ENCODE measurements at regions not wholly inside any gene's neighbourhood (a gene's known extent, or its start where the extent isn't known, plus 50 kb on each side); places are given as distances from the start of the nearest gene placed in this dataset.
"Not testable (repeated sequence)": the region's sequence is repeated elsewhere in the genome, so short reads cannot be mapped to it uniquely, and the experiment has no call there.

DNA sequence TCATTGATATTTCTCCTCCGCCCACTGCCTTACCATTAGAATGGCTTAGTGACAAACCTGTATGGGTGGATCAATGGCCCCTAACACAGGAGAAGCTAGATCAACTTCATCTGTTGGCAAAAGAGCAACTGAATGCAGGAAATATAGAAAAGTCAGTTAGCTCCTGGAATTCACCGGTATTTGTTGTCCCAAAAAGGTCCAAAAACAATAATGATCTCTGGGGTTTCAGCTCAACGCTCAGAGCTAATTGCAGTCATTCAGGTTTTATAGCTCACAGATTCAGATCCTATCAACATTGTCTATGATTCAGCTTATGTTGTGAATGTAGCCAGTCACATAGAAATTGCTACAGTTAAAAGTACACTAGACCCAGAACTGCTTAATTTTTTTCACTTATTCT lies 124.0 kb upstream of the ZCCHC13 start:
- no peak for DNase-seq

DNA sequence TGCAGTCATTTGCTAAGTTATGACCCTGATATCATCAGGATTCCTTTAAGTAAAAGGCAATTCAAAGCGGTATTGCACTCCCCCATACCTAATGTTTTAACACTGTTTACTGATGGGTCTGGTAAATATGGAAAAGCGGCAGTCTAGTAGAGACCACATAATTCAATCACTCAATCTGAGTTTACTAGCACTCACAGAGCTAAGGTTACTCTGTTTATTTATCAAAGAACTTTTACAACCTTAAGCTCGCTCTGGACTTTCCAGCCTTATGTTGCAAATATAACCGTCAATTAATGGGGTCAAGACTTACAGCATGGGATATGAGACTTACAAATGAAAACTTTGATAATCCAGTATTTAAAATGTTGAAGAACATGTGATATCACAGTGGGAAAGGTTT lies 124.5 kb upstream of the ZCCHC13 start:
- no peak for DNase-seq

DNA sequence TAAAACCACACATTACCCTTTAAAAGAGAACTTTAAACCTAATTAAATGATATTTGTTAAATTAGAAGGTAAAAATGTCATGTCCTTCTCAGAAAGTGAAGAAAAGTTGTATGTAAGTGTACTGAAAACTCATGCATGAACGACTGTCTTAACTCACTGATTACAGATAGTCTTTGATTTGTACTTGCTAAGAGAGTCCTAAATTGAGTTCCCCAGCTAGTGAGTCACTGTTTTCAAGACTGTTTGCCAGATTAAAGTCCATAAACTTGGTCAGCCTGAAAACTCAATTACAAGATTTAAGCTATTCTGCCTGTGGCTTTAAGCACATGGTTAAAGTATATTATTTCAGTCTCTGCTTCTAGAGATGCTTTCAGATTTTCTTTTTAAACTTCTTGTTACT lies 124.9 kb upstream of the ZCCHC13 start:
- no peak for DNase-seq

DNA sequence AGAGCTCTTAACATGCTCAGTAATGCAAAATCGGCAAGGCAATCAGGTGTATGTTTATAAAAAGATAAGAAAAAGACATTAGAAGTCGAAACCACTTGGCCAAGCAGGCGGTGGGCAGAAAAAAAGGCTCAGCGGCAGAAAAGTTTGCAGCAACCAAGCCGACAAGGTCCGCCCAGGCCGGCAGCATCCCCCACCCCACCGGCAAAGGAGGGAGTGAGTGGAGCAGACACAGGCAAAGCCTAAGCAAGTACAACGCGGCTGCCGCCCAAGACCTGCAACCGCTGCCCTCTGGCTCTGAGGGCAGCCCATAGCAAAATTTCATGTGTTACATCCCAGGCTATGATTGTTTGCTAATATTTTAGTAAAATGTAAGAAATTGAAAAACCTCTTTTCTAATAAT lies 125.4 kb upstream of the ZCCHC13 start:
- DNase-seq = no peak

DNA sequence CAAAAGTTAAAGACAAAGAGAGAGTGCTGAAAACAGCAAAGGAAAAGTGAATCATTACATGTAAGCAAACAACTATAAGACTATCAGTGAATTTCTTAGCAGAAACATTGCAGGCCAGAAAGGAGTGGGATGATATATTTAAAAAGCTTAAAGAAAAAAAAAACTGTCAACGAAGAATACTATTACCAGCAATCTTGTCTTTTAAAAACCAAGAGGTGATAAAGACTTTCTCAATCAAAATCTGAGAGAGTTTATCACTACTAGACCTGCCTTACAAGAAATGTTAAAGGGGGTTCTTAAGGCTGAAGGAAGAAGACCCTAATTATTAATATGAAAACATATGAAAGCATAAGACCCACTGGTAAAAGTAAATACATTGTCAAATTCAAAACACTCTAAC lies 132.5 kb upstream of the ZCCHC13 start:
- DNase-seq = no peak

DNA sequence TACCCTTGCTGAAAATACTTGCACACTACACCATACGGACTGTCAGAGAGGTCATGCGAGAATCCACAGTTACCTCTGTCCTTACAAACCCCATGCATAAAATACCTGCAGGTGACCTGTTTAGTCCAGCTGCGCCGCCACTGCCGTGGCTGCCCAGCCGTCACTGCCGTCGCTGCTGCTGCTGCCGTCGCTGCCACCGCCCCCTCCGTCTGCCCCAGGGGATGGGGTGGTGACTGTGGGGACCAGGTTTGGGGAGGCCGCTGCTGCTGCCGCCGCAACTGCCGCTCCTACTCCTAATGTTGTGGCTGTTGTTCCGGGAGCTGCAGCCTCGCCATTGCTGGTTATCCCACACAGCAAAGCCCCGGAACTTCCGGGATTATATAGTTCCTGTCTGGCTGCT lies 141.8 kb upstream of the ZCCHC13 start:
- DNase-seq = no peak

DNA sequence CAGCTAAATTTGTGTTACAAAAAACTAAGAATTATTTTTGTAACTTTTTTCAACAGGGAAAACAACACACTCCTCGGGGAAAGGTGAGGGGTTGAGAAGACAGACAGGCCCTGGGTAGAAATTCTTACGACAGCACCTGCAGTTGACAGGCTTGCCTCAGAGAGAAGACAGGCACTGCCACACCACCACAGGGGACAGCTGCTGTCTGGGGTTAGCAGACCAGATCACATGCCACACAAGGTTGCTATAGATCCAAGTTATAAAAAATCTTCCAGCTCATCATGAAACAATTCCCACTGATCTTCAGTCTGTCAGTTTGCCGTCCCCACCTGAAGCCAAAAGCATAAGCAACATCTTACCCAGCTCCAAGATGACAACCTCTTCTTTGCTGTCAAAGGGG lies 143.2 kb upstream of the ZCCHC13 start:
- DNase-seq = no peak

DNA sequence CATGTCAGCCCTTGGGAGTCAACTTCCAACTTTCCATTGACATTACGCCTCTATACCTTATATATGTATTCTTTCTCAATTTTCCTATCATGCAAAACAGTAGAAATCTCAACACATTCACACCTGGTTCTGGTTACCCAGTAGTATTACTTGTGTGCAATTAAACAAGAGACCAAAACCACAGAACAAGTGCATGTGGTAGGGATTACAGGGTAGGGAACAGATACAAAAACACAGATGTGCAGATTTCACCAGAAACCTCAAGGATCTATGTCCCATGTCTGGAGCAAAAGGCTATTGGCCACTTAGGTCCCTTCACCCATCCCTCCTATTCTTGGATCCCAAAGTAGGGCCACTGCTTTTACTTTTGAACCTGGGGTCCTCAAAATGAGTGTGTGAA lies 143.6 kb upstream of the ZCCHC13 start:
- DNase-seq = no peak

DNA sequence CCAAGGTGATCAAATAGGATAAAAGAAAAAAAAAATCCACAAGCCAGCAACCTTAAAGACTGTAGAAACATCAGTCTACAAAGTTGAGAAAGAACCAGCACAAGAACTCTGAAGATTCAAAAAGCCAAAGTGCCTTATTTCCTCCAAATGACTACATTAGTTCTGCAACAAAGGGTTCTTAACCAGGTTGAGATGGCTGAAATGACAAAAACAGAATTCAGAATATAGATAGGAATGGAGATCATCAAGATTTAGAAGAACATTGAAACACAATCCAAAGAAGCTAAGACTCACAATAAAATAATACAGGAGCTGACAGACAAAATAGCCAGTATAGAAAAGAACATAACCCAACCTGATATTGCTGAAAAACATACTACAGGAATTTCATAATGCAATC lies 156.5 kb upstream of the ZCCHC13 start:
- no peak for DNase-seq

DNA sequence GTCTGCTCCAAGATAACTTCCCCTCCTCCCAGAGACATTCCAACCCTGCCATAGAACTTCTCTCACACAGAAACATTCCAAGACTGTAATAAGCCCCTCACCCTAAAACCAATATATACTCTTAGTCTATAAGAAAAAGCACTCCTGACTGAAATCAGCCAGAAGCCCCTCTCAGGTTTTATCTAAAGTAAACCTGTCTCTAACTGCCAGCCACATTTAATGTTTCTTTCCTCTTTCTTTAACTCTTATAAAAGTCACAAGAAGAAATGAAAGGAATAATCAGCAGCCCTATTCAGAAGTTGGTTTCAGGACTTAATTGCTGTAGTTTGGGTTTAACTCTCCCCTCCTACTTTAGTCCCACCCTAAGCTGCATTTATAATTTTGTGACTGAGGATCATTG lies 165.0 kb upstream of the ZCCHC13 start:
- no peak for DNase-seq

DNA sequence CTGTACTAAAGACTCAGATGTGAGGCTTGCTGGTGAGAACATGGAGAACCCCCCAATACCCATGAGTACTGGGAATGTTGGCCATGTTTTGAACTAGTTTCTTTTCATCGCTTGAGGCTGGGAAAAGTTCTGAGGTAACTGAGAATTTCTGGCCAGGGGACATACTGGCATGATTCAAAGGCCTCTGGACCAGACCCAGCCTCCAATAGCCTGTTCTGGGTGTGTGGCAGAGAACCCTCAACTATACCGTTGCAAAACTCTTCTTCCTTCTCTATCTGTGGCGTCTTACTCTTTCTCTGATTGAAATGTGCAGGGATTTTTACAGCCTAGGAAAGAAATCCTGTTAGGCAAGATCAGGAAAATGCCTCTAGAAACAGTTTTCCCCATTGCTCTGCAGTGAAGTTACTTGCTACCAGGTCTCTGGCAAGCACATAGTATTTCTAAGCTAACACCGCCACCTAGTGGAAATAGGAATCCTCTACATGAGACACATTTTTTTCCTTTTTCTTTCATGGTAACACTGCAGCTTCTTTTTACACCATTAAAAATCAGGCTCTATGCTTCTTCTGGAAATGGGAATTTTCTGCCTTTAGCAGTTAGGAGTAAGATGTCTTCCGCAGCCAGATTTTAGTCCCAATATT lies 170.7 kb upstream of the ZCCHC13 start:
- DNase-seq = peak in 1 of 2 donors; percentile 58

DNA sequence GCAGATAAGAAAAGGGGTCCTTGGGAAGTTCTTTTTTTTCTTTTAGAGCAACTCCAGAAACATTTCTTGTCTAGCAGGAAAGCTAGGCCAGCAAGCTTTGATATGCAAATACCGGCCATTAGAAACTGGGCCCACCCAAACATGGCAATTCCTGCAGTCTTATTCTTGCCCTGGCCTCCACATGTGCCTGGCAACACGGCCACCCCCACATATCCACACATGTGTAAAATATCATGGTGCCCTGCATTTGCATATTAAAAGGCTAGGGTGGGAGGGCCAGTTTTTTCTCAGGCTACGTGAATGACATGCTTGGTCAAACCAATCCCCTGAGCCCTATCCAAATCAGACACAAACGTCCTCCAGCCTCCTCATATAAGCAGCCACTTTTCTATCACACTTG lies 171.7 kb upstream of the ZCCHC13 start:
- DNase-seq = no peak

DNA sequence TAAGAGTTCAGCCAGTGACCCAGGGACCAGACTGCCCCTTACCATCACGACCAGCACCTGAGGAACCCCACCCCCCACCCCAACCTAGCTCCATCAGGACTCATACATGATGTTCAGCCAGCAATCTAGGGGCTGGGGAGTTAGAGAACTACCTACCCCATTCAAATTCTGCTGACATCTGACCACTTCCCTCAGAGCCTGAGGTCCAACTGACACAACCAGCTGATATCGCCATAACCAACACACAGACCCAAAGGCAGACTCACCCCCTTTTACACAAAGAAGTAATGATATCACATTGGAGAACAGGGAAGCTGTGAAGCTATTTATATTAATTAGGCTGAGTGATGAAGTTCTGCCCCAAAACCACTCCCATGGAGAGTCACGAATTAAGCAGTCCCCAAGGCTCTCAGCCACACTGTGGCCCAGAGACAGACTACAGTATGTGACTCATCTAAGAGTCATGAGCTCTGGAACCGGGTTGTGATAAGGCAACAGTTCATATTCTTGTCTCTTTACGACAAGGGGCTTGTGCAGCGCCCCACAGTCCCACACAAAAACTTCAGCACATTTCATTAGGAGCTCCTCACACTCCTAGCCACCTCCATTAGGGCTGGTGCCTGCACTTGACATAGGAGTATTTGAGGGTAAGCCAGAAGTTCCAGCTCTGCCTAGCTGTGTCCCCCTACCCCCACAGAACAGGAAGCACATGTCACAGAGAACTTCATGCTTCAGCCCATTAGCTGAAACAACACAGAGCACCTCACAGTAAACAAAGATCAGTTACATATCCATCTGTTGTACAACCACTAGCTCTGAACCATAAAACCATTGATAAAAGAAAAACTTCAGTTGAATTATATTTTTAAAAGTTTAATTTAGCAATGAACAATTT lies 184.7 kb upstream of the ZCCHC13 start:
- no peak for DNase-seq

DNA sequence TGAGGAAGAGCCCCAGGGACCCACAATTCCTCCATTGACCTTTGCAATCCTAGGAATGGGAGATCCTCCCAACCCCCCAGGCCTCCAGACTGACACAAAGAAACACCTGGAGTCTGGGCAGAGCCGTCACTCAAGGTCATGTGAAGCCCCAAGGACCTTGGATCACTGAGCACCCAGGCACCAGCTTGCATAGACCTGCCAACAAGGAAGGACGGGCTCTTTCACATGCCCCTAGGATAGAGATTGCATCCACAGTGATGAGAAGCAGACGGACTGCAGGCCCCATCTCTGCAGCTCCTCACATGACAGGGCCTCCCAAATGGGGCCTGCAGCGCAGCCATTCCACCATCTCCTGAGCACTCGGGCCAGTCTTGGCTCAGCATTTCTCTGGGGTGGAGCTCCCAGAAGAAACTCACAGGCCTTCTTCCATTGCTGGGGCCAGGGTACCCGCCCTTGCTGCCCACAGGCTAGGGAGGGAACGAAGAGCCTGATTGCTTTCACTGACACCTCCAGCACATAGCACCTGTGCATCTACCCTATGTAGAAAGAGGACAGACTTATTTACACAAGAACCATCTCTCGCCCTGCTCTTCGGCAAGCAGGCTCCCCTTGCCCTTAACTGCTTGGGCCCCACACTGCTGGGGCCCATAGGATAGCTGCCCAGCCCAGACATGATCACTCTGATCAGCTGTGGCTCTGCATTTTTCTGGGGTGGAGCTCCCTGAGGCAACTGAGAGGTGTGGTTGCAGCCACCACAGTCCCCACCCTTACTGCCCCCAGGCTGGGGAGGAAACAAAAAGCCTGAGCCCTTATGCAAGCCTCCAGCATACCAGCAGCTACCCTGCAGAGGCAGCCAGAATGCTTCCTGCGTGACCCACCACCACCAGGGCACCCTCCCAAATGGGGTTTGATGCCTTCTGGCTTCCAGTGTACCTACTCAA lies 185.7 kb upstream of the ZCCHC13 start:
- DNase-seq = no peak

DNA sequence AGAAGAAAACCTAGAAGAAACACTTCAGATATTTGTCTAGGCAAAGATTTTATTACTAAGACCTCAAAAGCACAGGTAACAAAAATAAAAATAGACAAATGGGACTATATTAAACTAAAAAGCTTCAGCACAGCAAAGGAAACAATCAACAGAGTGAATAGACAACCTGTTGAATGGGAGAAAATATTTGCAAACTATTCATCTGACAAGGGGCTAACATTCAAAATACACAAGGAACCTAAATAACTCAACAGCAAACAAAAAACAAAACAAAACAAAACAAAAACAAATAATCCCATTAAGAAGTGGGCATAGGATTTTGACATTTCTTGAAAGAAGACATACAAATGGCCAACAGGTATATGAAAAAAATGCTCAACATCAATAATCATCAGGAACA lies 192.7 kb upstream of the ZCCHC13 start:
- no peak for DNase-seq

DNA sequence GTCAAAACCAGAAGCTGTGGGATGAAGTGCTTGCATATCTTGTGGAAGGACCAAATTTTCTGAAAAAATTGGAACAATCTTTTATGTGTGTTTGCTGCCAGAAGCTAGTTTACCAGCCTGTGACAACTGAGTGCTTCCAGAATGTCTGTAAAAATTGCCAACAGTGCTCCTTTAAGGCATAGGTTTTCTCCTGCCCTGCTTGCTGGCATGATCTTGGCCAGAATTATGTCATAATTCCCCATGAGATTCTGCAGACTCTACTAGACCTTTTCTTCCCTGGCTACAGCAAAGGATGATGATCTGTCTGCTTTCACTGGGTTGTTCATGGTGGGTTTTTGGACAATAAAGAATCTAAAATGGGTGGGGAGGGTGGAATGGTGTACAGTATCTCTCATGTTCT lies 196.3 kb upstream of the ZCCHC13 start:
- no peak for DNase-seq

DNA sequence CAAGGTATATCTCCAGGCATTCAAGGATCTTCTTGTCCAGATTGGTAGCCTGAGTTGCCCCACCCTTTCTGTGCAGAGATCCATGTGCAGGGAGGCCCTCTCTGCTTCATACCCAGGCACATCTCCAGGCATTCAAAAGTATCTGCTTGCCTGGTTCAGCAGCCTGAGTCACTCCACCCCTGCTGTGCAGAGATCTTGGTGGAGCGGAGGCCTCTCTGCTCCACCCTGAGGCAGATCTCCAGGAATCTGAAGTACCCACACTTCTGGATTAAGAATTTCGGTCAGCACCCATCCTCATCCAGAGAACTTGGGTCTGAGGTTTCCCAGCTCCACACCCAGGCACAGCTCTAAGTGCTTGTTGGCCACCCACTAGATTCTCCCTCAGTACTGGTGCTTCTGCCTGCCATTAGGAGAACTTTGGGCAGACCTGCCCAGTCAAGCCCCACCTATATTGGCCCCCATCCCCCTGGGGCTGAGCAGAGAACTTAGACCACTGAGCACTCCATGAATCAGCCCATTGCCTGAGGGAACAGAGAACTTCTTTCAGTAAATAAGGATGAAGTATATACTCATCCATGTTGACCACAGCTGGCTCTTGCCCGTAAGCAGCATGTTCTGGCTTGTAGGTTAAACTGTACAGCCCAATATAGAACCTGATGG lies 199.5 kb upstream of the ZCCHC13 start:
- no peak for DNase-seq

DNA sequence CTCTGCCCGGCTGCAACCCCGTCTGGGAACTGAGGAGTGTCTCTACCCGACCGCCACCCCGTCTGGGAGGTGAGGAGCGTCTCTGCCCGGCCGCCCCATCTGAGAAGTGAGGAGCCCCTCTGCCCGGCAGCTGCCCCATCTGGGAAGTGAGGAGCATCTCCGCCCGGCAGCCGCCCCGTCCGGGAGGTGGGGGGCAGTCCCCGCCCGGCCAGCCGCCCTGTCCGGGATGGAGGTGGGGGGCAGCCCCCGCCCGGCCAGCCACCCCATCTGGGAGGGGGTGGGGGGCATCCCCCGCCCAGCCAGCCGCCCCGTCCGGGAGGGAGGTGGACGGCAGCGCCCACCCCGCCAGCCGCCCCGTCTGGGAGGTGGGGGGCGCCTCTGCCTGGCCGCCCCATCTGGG lies 205.6 kb upstream of the ZCCHC13 start:
- DNase-seq = not testable (repeated sequence)

DNA sequence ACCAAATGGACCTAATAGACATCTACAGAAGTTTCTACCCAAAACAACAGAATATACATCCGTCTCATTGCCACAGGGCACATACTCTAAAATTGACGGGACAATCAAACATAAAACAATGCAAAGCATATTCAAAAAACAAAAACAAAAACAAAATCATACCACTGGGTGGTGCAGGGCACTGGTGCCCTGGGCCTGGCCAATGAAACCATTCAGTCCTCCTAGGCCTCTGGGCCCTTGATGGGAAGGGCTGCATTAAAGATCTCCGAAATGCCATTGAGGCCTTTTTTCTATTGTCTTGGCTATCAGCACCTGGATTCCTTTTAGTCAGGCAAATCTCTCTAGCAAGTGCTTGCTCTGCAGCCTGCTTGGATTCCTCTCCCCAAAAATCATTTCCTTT lies 213.9 kb upstream of the ZCCHC13 start:
- DNase-seq = no peak

DNA sequence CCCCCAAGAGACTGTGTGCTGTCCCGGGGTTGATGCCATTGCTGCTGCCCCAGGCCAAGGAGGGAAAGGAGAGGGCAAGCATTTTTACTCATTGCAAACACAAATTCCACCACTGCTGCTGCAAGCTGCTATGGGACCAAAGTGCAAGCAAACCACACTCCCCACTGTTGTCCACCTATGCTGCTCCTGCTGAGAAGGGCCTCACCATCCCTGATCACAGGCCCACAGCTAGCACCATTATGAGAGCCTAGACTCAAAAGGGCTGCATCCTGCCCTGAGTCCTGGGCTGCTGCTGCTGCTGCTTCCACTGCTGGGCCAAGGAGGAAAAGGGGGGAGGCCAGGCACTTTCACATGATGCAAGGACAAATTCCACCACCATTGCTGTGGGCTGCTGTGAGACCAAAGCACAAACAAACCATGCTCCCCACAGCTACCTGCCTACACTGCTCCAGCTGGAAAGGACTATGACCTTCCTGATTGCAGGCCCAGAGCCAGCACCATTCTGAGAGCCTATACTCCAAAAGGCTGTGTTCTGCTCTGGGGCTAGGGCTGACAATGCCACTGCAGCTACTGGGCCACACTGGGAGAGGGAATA lies 218.2 kb upstream of the ZCCHC13 start:
- no peak for DNase-seq

DNA sequence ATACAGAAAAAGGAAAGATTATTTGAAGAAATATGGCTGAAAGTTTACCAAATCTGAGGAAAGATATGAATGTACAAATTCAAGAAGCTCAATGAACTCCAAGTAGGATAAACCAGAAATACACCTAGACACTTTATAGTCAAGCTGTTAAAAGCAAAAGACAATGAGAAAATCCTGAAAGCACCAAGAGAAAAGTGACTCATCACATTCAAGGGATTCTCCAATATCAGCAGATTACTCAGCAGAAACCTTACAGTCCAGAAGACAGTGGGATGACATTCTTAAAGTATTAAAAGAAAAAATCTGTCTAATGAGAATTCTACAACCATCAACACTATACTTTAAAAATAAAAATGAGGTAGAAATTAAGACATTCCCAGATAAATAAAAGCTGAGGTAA lies 223.8 kb upstream of the ZCCHC13 start:
- DNase-seq = no peak

DNA sequence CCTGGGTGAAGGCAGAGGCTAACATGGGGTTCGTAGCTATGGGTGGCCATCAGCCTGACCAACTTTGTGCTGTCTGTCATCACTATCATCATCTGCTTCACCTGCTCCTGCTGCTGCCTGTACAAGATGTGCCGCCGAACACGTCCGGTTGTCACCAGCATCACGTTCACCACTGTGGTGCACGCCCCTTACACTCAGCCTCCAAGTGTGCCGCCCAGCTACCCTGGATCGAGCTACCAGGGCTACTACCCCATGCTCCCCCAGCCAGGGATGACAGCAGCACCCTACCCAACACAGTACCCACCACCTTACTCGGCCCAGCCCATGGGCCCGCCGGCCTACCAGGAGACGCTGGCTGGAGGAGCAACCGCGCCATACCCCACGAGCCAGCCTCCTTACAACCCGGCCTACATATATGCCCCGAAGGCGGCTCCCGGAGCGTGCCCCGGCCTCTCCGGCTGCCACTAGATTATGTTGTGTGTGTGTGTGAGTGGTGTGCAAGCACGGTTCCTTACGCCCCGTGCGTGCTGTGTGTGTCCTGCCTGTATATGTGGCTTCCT lies 213.4 kb upstream of the XIST start:
- DNase-seq = no peak

Measured in CD4-positive, alpha-beta T cell treated with Interferon alpha-2 for 1 hour (primary cell).